Liver (tissue), 3 donors: ENCODE measurements at regions not wholly inside any gene's neighbourhood (a gene's known extent, or its start where the extent isn't known, plus 50 kb on each side); places are given as distances from the start of the nearest gene placed in this dataset.

Experiments used
- NR2F2 ChIP-seq: IDR thresholded peaks from 2 replicates; pipeline ENCODE4 v1.6.1; 2016; ENCODE audit warnings: antibody characterized with exemption
- RXRA ChIP-seq, 2 donors: IDR thresholded peaks; 2 replicates each; pipeline ENCODE4 v1.6.1; 2017 to 2018; ENCODE audit warnings: antibody characterized with exemption in 2 of 2, mild to moderate bottlenecking in 1 of 2
- TF ChIP-seq, protein P1 (sequence below): fragments of 150-350 bp; IDR thresholded peaks from 2 replicates; pipeline ENCODE4 v1.5.1; 2017; ENCODE audit warnings: improper control_type of control experiment, low read depth, low read length; ENCODE audit not compliant: missing input control
- TF ChIP-seq, protein P2 (sequence below): IDR thresholded peaks from 2 replicates; pipeline ENCODE4 v1.6.1; 2016; ENCODE audit warnings: antibody characterized with exemption, mild to moderate bottlenecking
- TF ChIP-seq, protein P3 (sequence below): IDR thresholded peaks from 2 replicates; pipeline ENCODE4 v1.6.1; 2016; ENCODE audit warnings: antibody characterized with exemption
- donor health status: healthy.
- donor health status: healthy.

DNA sequence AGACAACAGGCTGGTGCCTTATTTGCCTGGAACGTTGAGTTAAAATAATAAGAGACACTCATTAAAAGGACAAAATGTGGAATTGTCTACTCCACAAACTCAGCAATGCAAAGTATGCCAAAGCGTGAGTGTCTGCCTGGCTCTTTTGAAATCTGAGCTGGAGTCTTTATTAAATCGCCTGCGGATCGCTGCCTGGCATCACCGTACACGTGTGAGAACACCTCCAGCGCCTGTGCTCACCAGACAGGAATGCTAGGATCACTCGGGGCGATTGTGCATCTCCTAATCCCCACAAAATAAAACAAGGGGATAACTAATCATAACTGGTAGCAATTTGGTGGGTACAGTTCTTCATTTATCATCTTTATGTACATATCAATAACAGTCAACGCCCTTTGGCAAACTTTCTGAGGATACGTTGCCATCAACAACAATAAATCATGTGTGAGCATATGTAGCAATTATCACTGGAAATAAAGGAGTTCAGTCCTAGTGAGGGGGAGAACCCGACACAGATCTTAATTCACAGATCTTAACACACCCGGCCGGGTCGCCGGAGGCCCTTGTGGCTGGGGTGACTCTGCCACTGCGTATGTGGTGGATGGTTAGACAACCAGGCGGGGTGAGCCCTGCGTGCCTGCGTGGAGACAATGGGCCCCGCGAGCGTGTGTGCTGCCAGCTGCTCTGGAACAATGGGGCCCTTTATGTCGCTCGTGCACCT is 284.9 kb upstream of the IRX1 start:
- TF ChIP-seq, protein P1, sequence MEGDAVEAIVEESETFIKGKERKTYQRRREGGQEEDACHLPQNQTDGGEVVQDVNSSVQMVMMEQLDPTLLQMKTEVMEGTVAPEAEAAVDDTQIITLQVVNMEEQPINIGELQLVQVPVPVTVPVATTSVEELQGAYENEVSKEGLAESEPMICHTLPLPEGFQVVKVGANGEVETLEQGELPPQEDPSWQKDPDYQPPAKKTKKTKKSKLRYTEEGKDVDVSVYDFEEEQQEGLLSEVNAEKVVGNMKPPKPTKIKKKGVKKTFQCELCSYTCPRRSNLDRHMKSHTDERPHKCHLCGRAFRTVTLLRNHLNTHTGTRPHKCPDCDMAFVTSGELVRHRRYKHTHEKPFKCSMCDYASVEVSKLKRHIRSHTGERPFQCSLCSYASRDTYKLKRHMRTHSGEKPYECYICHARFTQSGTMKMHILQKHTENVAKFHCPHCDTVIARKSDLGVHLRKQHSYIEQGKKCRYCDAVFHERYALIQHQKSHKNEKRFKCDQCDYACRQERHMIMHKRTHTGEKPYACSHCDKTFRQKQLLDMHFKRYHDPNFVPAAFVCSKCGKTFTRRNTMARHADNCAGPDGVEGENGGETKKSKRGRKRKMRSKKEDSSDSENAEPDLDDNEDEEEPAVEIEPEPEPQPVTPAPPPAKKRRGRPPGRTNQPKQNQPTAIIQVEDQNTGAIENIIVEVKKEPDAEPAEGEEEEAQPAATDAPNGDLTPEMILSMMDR = no peak
- TF ChIP-seq, protein P2, sequence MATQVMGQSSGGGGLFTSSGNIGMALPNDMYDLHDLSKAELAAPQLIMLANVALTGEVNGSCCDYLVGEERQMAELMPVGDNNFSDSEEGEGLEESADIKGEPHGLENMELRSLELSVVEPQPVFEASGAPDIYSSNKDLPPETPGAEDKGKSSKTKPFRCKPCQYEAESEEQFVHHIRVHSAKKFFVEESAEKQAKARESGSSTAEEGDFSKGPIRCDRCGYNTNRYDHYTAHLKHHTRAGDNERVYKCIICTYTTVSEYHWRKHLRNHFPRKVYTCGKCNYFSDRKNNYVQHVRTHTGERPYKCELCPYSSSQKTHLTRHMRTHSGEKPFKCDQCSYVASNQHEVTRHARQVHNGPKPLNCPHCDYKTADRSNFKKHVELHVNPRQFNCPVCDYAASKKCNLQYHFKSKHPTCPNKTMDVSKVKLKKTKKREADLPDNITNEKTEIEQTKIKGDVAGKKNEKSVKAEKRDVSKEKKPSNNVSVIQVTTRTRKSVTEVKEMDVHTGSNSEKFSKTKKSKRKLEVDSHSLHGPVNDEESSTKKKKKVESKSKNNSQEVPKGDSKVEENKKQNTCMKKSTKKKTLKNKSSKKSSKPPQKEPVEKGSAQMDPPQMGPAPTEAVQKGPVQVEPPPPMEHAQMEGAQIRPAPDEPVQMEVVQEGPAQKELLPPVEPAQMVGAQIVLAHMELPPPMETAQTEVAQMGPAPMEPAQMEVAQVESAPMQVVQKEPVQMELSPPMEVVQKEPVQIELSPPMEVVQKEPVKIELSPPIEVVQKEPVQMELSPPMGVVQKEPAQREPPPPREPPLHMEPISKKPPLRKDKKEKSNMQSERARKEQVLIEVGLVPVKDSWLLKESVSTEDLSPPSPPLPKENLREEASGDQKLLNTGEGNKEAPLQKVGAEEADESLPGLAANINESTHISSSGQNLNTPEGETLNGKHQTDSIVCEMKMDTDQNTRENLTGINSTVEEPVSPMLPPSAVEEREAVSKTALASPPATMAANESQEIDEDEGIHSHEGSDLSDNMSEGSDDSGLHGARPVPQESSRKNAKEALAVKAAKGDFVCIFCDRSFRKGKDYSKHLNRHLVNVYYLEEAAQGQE = no peak
- no peak for TF ChIP-seq RXRA (IDR thresholded peaks at IDR 0.05)
- TF ChIP-seq, protein P3, sequence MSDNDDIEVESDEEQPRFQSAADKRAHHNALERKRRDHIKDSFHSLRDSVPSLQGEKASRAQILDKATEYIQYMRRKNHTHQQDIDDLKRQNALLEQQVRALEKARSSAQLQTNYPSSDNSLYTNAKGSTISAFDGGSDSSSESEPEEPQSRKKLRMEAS = no peak
- TF ChIP-seq NR2F2 = no peak
